OCI-M1 (cell line): ENCODE measurements at regions not wholly inside any gene's neighbourhood (a gene's known extent, or its start where the extent isn't known, plus 50 kb on each side); places are given as distances from the start of the nearest gene placed in this dataset.

Experiments
- DNase-seq: peaks from one replicate; lab custom pipeline; 2025; lab: John Stamatoyannopoulos, UW

DNA sequence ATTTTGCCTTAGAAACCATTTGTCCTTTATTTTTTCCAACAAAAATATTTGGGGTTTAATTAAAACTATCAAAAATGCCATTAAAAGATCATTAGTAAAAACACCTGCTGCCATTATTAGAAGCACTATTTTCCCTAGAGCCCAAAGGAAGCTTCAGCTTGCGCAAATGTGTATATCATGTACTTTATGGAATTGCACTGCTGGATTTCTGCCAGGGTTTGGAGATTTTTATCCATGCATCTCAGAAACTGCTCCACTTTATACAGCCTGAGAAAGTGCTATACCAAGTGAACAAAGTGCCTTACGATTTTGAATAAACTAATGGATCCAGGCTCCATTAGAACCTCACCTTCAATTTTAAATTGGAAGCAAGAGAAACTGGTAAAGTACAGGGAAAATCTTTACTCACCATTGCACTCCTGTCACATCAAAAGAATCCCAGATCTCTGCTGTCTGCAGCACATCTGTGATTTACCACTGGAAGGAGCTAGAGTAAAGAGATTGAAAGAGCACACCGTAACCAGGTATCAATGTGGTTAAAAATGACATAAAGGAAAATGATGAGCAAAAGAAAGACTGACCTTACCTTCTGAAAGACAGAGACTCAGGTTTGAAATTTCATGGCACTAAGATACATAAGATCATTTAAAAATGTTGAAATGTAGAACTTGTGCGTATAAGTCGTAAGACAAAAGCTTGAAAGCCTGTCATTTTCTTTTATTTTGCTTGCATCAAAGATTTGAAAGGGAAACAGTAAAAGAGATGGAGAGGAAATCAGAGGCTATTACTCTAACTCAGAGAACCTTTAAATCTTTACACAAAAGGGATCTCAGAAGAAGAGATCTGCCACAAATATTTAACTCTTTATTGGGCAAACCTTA is 678.1 kb upstream of the GOT2 start:
- DNase-seq, result peak; percentile 31

- no peak for DNase-seq
Measured at GRCh38 chr16:59410451-59410850, 676.3 kb upstream of the GOT2 start.

- DNase-seq, result no peak
Measured at GRCh38 chr16:59405802-59406201, 671.7 kb upstream of the GOT2 start.

GRCh38 chr16:59404509-59404908 is 670.4 kb upstream of the GOT2 start:
- no peak for DNase-seq

- DNase-seq, result no peak
Measured at GRCh38 chr16:59400830-59401229, 666.7 kb upstream of the GOT2 start.

GRCh38 chr16:59397638-59398037 is 663.5 kb upstream of the GOT2 start:
- no peak for DNase-seq

DNA sequence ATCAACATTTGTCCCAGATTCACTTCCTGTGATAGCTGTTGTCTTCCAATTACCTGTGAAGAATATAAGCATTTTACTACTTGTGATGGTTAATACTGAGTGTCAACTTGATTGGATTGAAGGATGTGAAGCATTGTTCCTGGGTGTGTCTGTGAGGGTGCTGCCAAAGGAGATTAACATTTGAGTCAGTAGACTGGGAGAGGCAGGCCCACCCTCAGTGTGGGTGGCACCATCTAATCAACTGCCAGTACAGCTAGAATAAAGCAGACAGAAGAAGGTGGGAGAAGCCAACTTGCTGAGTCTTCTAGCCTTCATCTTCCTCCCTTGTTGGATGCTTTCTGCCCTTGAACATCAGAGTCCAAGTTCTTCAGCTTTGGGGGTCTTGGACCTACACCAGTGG is 660.4 kb upstream of the GOT2 start:
- DNase-seq, result no peak

GRCh38 chr16:59392911-59393310 is 658.8 kb upstream of the GOT2 start:
- no peak for DNase-seq

DNA sequence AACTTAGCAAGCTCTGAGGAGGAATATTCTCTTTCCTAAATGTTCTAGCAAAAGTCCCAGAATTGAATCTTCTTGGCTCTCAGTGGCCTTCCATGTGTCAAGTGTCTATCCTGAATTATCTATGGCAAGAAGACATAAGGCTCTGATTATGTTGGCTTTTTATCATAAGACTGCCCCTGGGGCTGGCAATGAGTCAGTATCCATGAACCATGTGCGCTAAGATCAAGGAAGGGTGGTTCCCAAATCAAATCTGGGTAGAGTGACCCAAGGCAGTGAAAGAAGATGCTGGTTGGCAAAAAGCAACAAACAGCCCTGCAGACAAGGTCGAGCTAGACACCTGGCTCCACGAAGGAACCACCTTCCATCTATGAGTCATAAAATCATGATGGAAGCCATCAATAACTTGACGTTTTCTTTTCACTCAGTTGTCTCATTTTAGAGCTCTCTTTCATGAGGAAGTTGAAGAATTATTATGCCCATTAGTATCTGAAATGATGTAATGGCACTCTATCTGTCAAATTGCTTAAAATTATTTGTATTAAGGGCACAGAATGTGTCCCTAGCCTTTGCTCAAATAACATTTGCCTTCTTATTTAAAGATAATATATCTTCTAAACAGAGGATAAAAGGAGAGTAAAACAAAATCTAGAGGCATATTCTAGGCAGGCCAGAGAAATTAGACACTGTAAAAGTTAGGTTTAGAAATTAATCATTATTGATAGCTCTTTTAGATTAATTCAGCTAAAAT is 657.7 kb upstream of the GOT2 start:
- DNase-seq, result no peak

- DNase-seq, result no peak
Measured at GRCh38 chr16:59385959-59386358, 651.8 kb upstream of the GOT2 start.

- DNase-seq, result no peak
Measured at GRCh38 chr16:59385491-59385890, 651.4 kb upstream of the GOT2 start.

GRCh38 chr16:59373632-59374031 is 639.5 kb upstream of the GOT2 start:
- DNase-seq, result no peak

DNA sequence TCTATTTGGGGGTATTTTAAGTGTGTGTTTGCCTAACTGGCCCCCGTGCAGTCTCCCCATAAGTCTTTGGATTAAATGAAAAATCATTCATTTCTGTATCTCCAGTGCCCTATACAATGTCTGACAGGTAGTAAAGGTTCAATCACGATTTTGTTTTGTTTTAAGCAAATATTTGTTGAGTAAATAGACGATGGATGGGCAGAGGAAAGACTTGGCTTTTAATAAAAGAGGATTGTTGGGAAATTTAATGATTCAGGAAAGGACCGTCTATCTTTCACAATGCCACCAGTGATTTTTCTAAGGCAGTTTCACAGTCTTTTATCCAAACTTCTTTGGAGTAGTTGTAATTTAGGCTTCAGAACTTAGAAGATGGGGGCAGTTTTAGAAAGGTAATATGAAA is 636.6 kb upstream of the GOT2 start:
- DNase-seq, result no peak

DNA sequence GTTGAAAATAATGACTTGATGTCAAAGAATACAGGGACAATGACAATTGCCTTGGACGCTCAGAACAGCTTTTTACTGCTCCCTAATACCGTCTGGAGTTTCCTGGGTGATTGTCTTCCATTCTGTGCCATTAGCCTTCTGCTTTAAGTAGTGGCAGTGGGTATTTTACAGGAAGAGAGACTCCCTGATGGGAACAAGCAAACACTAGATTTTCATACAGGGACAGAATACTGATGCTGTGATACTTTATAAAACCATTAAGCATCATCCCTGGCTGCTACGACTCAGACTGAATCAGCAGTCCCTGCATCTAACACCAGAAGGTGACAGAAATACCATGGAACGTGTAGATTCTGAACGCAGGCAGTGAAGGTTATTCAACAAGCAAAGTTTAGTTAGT is 635.4 kb upstream of the GOT2 start:
- DNase-seq, result no peak

GRCh38 chr16:59368586-59368985 is 634.5 kb upstream of the GOT2 start:
- DNase-seq, result no peak

GRCh38 chr16:59356709-59357108 is 622.6 kb upstream of the GOT2 start:
- peak; percentile 88 for DNase-seq

GRCh38 chr16:59356144-59356543 is 622.0 kb upstream of the GOT2 start:
- peak; percentile 31 for DNase-seq

GRCh38 chr16:59355704-59356103 is 621.6 kb upstream of the GOT2 start:
- no peak for DNase-seq

DNA sequence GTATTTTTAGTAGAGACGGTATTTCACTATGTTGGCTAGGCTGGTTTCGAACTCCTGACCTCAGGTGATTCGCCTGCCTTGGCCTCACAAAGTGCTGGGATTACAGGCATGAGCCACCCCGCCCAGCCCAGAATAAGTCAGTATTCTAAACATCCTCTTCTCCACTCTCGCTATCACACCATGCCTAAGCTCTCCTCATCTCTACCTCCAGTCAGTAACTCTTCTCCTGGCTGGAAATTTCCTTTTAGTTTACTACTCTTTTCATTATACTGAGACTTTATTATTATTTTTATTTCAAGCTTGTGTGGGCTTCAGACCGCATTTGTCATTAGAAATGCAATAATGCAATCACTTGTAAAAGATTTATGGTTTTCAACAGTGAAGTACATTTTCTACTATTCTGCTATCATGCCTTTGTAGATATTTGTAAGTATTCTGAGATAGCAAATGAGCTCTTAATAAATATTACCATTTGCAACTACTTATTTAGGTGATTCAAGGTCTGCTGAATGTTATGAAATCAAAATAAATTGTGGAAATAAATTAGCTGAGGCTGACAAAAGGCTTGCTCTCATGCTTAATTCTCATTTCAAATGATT is 617.3 kb upstream of the GOT2 start:
- no peak for DNase-seq

DNA sequence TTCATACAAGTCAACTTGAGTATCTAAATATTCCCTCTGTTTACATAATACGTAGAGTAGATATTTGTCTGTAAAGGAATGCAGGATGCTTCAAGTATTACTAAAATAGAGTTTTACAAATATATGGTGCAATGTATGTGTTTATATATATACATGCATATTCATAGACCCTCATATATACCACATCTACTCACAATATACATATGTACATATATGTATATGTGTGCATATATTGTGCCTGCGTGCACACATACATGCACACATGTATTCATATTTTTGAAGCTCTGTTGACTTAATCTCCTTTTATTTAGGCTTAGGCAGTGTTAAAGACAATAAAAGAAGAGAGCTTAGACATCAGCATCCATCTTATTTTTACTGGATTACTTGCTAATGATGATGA is 616.6 kb upstream of the GOT2 start:
- DNase-seq, result no peak

DNA sequence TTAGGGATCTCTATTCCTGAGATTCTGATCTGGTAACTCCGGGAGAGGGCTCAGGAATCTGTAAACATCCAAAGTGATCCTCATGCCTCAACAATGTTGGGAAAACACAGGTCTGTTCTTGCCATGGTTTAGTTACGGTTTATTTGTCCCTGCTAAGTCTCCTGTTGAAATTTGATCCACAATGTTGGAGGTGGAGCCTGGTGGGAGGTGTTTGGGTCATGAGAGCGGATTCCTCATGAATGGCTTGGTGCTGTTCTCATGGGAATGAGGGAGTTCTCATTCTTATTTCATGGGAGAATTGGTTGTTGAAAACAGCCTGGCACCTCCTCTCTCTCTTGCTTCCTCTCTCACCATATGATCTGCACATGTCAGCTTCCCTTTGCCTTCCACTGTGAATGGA is 608.6 kb upstream of the GOT2 start:
- no peak for DNase-seq

GRCh38 chr16:59341368-59341767 is 607.3 kb upstream of the GOT2 start:
- DNase-seq, result peak; percentile 6

DNA sequence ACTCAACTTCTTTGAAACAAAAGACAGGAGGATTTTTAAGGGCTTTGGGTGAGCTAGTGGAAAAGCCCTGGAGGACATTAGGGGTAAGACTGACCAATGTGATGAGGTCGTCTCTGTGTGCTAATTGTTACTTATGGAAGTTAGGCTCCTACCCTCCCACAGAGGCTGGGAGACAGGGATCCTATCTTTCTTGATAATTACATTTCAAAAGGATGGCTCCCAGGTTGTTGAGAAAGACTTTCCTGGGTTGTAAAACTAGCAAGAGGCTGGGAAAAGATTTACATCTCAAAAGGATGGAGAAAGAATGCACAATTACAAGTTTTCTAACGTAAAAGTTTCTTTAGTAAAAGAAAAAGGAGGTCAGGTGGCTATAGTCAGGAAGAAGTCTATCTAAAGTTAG is 605.8 kb upstream of the GOT2 start:
- DNase-seq, result no peak
